HEK293T (cell line): ENCODE measurements at regions not wholly inside any gene's neighbourhood (a gene's known extent, or its start where the extent isn't known, plus 50 kb on each side); places are given as distances from the start of the nearest gene placed in this dataset.

ENCODE experiments used
- BHLHE40 ChIP-seq: fragments of 450-650 bp; IDR thresholded peaks from 2 replicates; pipeline ENCODE4 v1.6.1; 2016; ENCODE audit warnings: mild to moderate bottlenecking, moderate library complexity, borderline replicate concordance
- FOXM1 ChIP-seq: fragments of 450-650 bp; IDR thresholded peaks from 2 replicates; pipeline ENCODE4 v1.6.1; 2017; ENCODE audit warnings: mild to moderate bottlenecking, borderline replicate concordance
- L3MBTL2 ChIP-seq: fragments of 450-650 bp; conservative IDR thresholded peaks from 2 replicates; pipeline ENCODE4 v1.6.1; 2016; ENCODE audit warnings: mild to moderate bottlenecking
- TARDBP ChIP-seq: fragments of 450-650 bp; IDR thresholded peaks from 2 replicates; pipeline ENCODE4 v1.6.1; 2016
- ZNF384 ChIP-seq: fragments of 450-650 bp; IDR thresholded peaks from 2 replicates; pipeline ENCODE4 v1.6.1; 2016

GRCh38 chr11:15889363-15890030, 466.8 kb downstream of the SOX6 start:
- no peak for TF ChIP-seq ZNF384
- no peak for TF ChIP-seq TARDBP
- TF ChIP-seq BHLHE40: no peak
- TF ChIP-seq L3MBTL2: no peak
- TF ChIP-seq FOXM1: no peak
